A549 (cell line): ENCODE measurements at regions not wholly inside any gene's neighbourhood (a gene's known extent, or its start where the extent isn't known, plus 50 kb on each side); places are given as distances from the start of the nearest gene placed in this dataset.

Experiments used
- ATAC-seq, 2 experiments: fragments of 200-7000 bp in 1 of 2; fragments of >200 bp in 1 of 2; cut with Nextera tagmentation in 1 of 2; cut with Tn5 transposase in 1 of 2; 3 replicates each; pipeline versions ENCODE4 v1.8.0 to v1.9.1; 2018 to 2020; ENCODE audit warnings: mild to moderate bottlenecking in 1 of 2, moderate library complexity in 1 of 2
- CTCF ChIA-PET: fragments of 300-600 bp; sonication (Branson Sonifier 250); formaldehyde crosslinking; extraction: SDS; loops from one replicate; lab custom pipeline; 2021; ENCODE audit warnings: antibody characterized with exemption, inconsistent platforms; lab: Yijun Ruan, JAX
- POLR2A ChIA-PET: fragments of 350-600 bp; formaldehyde crosslinking; extraction: SDS; loops from one replicate; lab custom pipeline; 2021; ENCODE audit warnings: antibody characterized with exemption, inconsistent platforms; lab: Yijun Ruan, JAX
- DNase-seq, 2 experiments: peaks; one replicate each; pipeline versions ENCODE4 v3.0.0 to v3.0.0-alpha.2; 2011 to 2016; ENCODE audit warnings: low read depth in 1 of 2, low spot score in 1 of 2
- FAIRE-seq: peaks from 2 replicates; lab custom pipeline; 2011; peaks lifted over from hg19 to GRCh38; lab: Jason Lieb, UNC
- H3K27ac ChIP-seq, 2 experiments: fragments of >200 bp; sonication (Bioruptor Twin); formaldehyde crosslinking; 3 replicates each; pipeline ENCODE4 v1.5.1; 2016 to 2017
- H3K4me1 ChIP-seq: fragments of >200 bp; sonication (Bioruptor Twin); formaldehyde crosslinking; 3 replicates; pipeline ENCODE4 v1.6.1; 2016
- H3K4me2 ChIP-seq: fragments of >200 bp; sonication (Bioruptor Twin); formaldehyde crosslinking; 3 replicates; pipeline ENCODE4 v1.6.1; 2016
- H3K4me3 ChIP-seq: fragments of >200 bp; sonication (Bioruptor Twin); formaldehyde crosslinking; 3 replicates; pipeline ENCODE4 v1.5.1; 2016
- H3K9me3 ChIP-seq: fragments of >200 bp; sonication (Bioruptor Twin); formaldehyde crosslinking; 3 replicates; pipeline ENCODE4 v1.6.1; 2016
- BHLHE40 ChIP-seq: IDR thresholded peaks from 2 replicates; pipeline ENCODE4 v1.6.1; 2012; ENCODE audit warnings: low read depth, low read length, inconsistent platforms
- CBX8 ChIP-seq: fragments of 200-600 bp; sonication (generic); IDR thresholded peaks from 2 replicates; pipeline ENCODE4 v1.6.1; 2016
- EHF ChIP-seq: fragments of 250-450 bp; sonication (Bioruptor Pico); IDR thresholded peaks from 2 replicates; pipeline ENCODE4 v1.5.0; 2020; ENCODE audit warnings: mild to moderate bottlenecking
- FOSL2 ChIP-seq, 2 experiments: fragments of 450-650 bp in 1 of 2; fragments of >200 bp in 1 of 2; sonication (Bioruptor Twin) in 1 of 2; formaldehyde crosslinking; IDR thresholded peaks; 2 replicates each; pipeline versions ENCODE4 v1.5.0 to v1.6.1; 2016 to 2020; ENCODE audit warnings: mild to moderate bottlenecking in 1 of 2, moderate library complexity in 1 of 2
- HDAC2 ChIP-seq: fragments of 200-600 bp; sonication (generic); IDR thresholded peaks from 2 replicates; pipeline ENCODE4 v1.6.1; 2016
- HEYL ChIP-seq: fragments of 250-450 bp; sonication (Bioruptor Pico); IDR thresholded peaks from 2 replicates; pipeline ENCODE4 v1.8.0; 2021; ENCODE audit warnings: mild to moderate bottlenecking, moderate library complexity
- HOXA7 ChIP-seq: fragments of 250-450 bp; sonication (Bioruptor Pico); IDR thresholded peaks from 2 replicates; pipeline ENCODE4 v1.5.0; 2020; ENCODE audit warnings: mild to moderate bottlenecking, moderate library complexity
- HOXB13 ChIP-seq: fragments of 250-450 bp; sonication (Bioruptor Pico); IDR thresholded peaks from 2 replicates; pipeline ENCODE4 v1.5.0; 2020; ENCODE audit warnings: low read depth, mild to moderate bottlenecking, moderate library complexity
- JUNB ChIP-seq: fragments of >200 bp; sonication (Bioruptor Twin); formaldehyde crosslinking; IDR thresholded peaks from 2 replicates; pipeline ENCODE4 v1.6.1; 2016
- MAZ ChIP-seq: fragments of 150-350 bp; IDR thresholded peaks from 2 replicates; pipeline ENCODE4 v1.6.1; 2014; ENCODE audit warnings: antibody characterized with exemption, low read depth, low read length, borderline replicate concordance
- MYC ChIP-seq: IDR thresholded peaks from 2 replicates; pipeline ENCODE4 v1.6.1; 2012; ENCODE audit warnings: mild to moderate bottlenecking, inconsistent platforms, low read length, improper control_type of control experiment, borderline replicate concordance
- NFE2L2 ChIP-seq: fragments of 150-350 bp; conservative IDR thresholded peaks from 2 replicates; pipeline ENCODE4 v1.6.1; 2014; ENCODE audit warnings: low read length
- NR3C1 ChIP-seq: fragments of >200 bp; sonication (Bioruptor Twin); formaldehyde crosslinking; IDR thresholded peaks from 3 replicates; pipeline ENCODE4 v1.6.1; 2017
- PHF8 ChIP-seq: fragments of 200-600 bp; sonication (generic); IDR thresholded peaks from 2 replicates; pipeline ENCODE4 v1.6.1; 2016; ENCODE audit warnings: low read depth, mild to moderate bottlenecking, antibody characterized with exemption, moderate library complexity, borderline replicate concordance
- POLR2AphosphoS2 ChIP-seq: conservative IDR thresholded peaks from 2 replicates; pipeline ENCODE4 v1.6.1; 2012; ENCODE audit warnings: low read length, improper control_type of control experiment, inconsistent platforms
- RAD21 ChIP-seq, 2 experiments: fragments of >200 bp in 1 of 2; sonication (Bioruptor Twin) in 1 of 2; formaldehyde crosslinking in 1 of 2; IDR thresholded peaks in 1 of 2; conservative IDR thresholded peaks in 1 of 2; 2 replicates in 1 of 2; 3 replicates in 1 of 2; pipeline ENCODE4 v1.6.1; 2012 to 2018; ENCODE audit warnings: inconsistent platforms in 1 of 2
- RARB ChIP-seq: fragments of 250-450 bp; sonication (Bioruptor Pico); IDR thresholded peaks from 2 replicates; pipeline ENCODE4 v1.8.0; 2021; ENCODE audit warnings: mild to moderate bottlenecking, moderate library complexity
- SMC3 ChIP-seq: fragments of >200 bp; sonication (Bioruptor Twin); formaldehyde crosslinking; IDR thresholded peaks from 3 replicates; pipeline ENCODE4 v1.6.1; 2018; ENCODE audit warnings: inconsistent platforms
- ZNF302 ChIP-seq: fragments of 250-450 bp; sonication (Bioruptor Pico); IDR thresholded peaks from 2 replicates; pipeline ENCODE4 v1.9.0; 2021; ENCODE audit warnings: inconsistent platforms, mild to moderate bottlenecking, moderate library complexity
- ZSCAN20 ChIP-seq: fragments of 250-450 bp; sonication (Bioruptor Pico); IDR thresholded peaks from 2 replicates; pipeline ENCODE4 v1.8.0; 2022; ENCODE audit warnings: mild to moderate bottlenecking, moderate library complexity
- WGBS: methylation state at CpG from one replicate; pipeline ENCODE4 v1.1.6; 2017; ENCODE audit errors: missing lambda C conversion rate; 5-methylcytosine and 5-hydroxymethylcytosine counted together
- TF ChIP-seq, protein P1 (sequence below): fragments of 200-600 bp; sonication (generic); IDR thresholded peaks from 2 replicates; pipeline ENCODE4 v1.6.1; 2016; ENCODE audit warnings: antibody characterized with exemption, mild to moderate bottlenecking, moderate library complexity
- TF ChIP-seq, protein P2 (sequence below): fragments of >200 bp; sonication (Bioruptor Twin); formaldehyde crosslinking; IDR thresholded peaks from 3 replicates; pipeline ENCODE4 v1.5.1; 2016
- TF ChIP-seq, protein P3 (sequence below): fragments of 250-450 bp; sonication (Bioruptor Pico); IDR thresholded peaks from 2 replicates; pipeline ENCODE4 v1.5.0; 2021; ENCODE audit warnings: mild to moderate bottlenecking, moderate library complexity, borderline replicate concordance
- TF ChIP-seq, protein P4 (sequence below): IDR thresholded peaks from 2 replicates; pipeline ENCODE4 v1.6.1; 2012

DNA sequence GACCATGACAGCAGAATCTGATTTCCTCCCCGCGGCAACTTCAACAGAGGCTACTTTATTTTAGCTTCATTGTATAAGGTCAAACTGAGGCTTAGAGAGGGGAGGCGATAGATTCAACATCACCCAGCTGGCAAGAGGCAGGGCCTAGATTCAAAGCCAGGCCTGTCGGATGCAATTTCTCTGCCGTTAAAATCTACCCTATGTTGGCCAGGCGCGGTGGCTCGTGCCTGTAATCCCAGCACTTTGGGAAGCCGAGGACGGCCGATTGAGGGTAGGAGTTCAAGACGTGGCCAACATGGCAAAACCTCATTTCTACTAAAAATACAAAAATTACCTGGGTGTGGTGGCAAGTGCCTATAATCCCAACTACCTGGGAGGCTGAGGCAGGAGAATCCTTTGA lies 182.2 kb downstream of the BCOR start:
- no peak for FAIRE-seq

DNA sequence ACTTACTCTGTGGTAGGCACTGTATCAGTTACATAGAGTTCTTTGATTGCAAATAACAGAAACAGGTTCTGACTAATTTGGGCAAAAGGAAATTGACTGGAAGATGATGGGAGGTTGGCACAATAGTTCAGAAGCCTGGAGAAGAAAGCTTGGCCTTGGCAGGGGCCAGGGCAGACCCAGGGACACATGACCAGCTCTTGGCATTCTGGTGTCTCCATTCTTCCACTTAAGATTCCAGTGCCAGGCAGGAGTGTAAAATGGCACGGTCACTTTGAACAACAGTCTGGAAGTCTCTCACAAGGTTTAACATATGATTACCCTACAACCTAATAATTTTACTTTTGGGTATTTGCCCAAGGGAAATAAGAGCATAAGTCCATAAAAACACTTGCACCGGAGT lies 175.9 kb downstream of the BCOR start:
- WGBS = 64% methylated on average over 2 of the region's 2 CpGs
- no peak for TF ChIP-seq EHF (CRISPR knock-in tag)
- no peak for TF ChIP-seq NR3C1
- TF ChIP-seq ZSCAN20 (CRISPR knock-in tag) = no peak
- TF ChIP-seq, protein P1, sequence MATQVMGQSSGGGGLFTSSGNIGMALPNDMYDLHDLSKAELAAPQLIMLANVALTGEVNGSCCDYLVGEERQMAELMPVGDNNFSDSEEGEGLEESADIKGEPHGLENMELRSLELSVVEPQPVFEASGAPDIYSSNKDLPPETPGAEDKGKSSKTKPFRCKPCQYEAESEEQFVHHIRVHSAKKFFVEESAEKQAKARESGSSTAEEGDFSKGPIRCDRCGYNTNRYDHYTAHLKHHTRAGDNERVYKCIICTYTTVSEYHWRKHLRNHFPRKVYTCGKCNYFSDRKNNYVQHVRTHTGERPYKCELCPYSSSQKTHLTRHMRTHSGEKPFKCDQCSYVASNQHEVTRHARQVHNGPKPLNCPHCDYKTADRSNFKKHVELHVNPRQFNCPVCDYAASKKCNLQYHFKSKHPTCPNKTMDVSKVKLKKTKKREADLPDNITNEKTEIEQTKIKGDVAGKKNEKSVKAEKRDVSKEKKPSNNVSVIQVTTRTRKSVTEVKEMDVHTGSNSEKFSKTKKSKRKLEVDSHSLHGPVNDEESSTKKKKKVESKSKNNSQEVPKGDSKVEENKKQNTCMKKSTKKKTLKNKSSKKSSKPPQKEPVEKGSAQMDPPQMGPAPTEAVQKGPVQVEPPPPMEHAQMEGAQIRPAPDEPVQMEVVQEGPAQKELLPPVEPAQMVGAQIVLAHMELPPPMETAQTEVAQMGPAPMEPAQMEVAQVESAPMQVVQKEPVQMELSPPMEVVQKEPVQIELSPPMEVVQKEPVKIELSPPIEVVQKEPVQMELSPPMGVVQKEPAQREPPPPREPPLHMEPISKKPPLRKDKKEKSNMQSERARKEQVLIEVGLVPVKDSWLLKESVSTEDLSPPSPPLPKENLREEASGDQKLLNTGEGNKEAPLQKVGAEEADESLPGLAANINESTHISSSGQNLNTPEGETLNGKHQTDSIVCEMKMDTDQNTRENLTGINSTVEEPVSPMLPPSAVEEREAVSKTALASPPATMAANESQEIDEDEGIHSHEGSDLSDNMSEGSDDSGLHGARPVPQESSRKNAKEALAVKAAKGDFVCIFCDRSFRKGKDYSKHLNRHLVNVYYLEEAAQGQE = no peak
- no peak for TF ChIP-seq CBX8
- TF ChIP-seq RAD21 (conservative IDR thresholded peaks at IDR 0.05 in 1 of 2, IDR thresholded peaks at IDR 0.05 in 1 of 2) = no peak
- TF ChIP-seq ZNF302 (CRISPR knock-in tag) = no peak
- no peak for TF ChIP-seq HOXA7 (CRISPR knock-in tag)
- TF ChIP-seq, protein P2, sequence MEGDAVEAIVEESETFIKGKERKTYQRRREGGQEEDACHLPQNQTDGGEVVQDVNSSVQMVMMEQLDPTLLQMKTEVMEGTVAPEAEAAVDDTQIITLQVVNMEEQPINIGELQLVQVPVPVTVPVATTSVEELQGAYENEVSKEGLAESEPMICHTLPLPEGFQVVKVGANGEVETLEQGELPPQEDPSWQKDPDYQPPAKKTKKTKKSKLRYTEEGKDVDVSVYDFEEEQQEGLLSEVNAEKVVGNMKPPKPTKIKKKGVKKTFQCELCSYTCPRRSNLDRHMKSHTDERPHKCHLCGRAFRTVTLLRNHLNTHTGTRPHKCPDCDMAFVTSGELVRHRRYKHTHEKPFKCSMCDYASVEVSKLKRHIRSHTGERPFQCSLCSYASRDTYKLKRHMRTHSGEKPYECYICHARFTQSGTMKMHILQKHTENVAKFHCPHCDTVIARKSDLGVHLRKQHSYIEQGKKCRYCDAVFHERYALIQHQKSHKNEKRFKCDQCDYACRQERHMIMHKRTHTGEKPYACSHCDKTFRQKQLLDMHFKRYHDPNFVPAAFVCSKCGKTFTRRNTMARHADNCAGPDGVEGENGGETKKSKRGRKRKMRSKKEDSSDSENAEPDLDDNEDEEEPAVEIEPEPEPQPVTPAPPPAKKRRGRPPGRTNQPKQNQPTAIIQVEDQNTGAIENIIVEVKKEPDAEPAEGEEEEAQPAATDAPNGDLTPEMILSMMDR = no peak
- TF ChIP-seq, protein P3, sequence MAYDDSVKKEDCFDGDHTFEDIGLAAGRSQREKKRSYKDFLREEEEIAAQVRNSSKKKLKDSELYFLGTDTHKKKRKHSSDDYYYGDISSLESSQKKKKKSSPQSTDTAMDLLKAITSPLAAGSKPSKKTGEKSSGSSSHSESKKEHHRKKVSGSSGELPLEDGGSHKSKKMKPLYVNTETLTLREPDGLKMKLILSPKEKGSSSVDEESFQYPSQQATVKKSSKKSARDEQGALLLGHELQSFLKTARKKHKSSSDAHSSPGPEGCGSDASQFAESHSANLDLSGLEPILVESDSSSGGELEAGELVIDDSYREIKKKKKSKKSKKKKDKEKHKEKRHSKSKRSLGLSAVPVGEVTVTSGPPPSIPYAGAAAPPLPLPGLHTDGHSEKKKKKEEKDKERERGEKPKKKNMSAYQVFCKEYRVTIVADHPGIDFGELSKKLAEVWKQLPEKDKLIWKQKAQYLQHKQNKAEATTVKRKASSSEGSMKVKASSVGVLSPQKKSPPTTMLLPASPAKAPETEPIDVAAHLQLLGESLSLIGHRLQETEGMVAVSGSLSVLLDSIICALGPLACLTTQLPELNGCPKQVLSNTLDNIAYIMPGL (CRISPR knock-in tag) = no peak
- POLR2A ChIA-PET = no interaction called here
- H3K4me2 ChIP-seq = no peak overlapping the region
- no peaks in the 10 kb centered on the region for H3K9me3 ChIP-seq
- H3K27ac ChIP-seq = no peak overlapping the region; a peak in 1 of 6 replicates
- H3K4me3 ChIP-seq = no peak overlapping the region
- DNase-seq = no peak
- FAIRE-seq = no peak
- H3K4me1 ChIP-seq = peaks cover 6% of the 10 kb centered on the region; the same call in 1 of the 3 replicates
- CTCF ChIA-PET = no interaction called here
- ATAC-seq = no peak

More for the DNA sequence above, 182.2 kb downstream of the BCOR start:
- 0 out of 3 replicates have a peak, but pooled peaks cover 3% of the 10 kb centered on the region for H3K9me3 ChIP-seq
- no peak for DNase-seq
- TF ChIP-seq PHF8 (no peak), JUNB (no peak), POLR2AphosphoS2 (no peak), HOXB13 (no peak), BHLHE40 (no peak), EHF (CRISPR knock-in tag) (no peak), HDAC2 (no peak), MAZ (no peak), RARB (CRISPR knock-in tag) (no peak), MYC (no peak), RAD21 (conservative IDR thresholded peaks at IDR 0.05 in 1 of 2, IDR thresholded peaks at IDR 0.05 in 1 of 2) (no peak), NFE2L2 (no peak), CBX8 (no peak), SMC3 (no peak), ZSCAN20 (CRISPR knock-in tag) (no peak), FOSL2 (IDR thresholded peaks at IDR 0.05) (no peak), FOSL2 (CRISPR knock-in tag; IDR thresholded peaks at IDR 0.05) (no peak), HEYL (CRISPR knock-in tag) (no peak)
- TF ChIP-seq, protein P4, sequence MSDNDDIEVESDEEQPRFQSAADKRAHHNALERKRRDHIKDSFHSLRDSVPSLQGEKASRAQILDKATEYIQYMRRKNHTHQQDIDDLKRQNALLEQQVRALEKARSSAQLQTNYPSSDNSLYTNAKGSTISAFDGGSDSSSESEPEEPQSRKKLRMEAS = no peak
- TF ChIP-seq, protein P2 = no peak
- TF ChIP-seq, all 56 proteins: peak for 0
- 97% methylated on average over 10 of the region's 12 CpGs for WGBS
- ChIA-PET POLR2A (interaction anchor here (0.5 kb wide), 1 partner anchor 662 kb away, joined by 8 read pairs; no protein-coding TSS in a partner anchor), CTCF (interaction anchor here (0.8 kb wide), 1 partner anchor 10 kb away, joined by 3 read pairs; no protein-coding TSS in a partner anchor)
- no peaks in the 10 kb centered on the region for H3K4me1 ChIP-seq
- no peak for ATAC-seq
- no peak overlapping the region for H3K4me2 ChIP-seq
- no peak overlapping the region for H3K27ac ChIP-seq
- H3K4me3 ChIP-seq = no peak overlapping the region
